Erythroblast (primary cell): ENCODE measurements at regions not wholly inside any gene's neighbourhood (a gene's known extent, or its start where the extent isn't known, plus 50 kb on each side); places are given as distances from the start of the nearest gene placed in this dataset.

Experiments
- DNase-seq, 2 experiments: peaks; one replicate each; lab custom pipeline; 2025; lab: John Stamatoyannopoulos, UW
- GATA1 ChIP-seq: IDR thresholded peaks from 2 replicates; pipeline ENCODE4 v1.6.1; 2011; ENCODE audit warnings: low read depth, mild to moderate bottlenecking, control low read depth, low read length, moderate library complexity
- POLR2A ChIP-seq: IDR thresholded peaks from 2 replicates; pipeline ENCODE4 v1.6.1; 2011; ENCODE audit warnings: mild to moderate bottlenecking, low read length

DNA sequence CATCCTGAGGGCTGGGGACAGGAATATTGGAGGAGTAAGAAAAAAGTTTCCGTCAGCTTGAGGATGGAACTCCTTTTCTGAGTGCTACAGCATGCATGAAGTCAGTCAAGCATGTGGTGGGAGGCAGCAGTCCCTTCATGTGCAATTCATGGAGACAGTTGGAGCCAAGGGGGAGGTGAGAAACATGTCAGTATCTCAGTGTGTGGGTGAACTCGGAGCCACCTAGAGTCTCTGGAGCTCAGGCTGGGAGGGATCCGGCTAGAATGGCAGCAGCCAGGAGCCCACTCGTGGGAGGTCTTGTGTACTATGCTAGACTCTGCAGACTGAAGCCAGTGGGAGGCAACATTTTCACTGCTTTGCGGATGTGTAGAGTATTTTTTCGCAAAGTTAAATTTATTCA is 60.3 kb downstream of the AVPR1A start:
- DNase-seq, result no peak
- no peak for TF ChIP-seq GATA1
- no peak for TF ChIP-seq POLR2A

DNA sequence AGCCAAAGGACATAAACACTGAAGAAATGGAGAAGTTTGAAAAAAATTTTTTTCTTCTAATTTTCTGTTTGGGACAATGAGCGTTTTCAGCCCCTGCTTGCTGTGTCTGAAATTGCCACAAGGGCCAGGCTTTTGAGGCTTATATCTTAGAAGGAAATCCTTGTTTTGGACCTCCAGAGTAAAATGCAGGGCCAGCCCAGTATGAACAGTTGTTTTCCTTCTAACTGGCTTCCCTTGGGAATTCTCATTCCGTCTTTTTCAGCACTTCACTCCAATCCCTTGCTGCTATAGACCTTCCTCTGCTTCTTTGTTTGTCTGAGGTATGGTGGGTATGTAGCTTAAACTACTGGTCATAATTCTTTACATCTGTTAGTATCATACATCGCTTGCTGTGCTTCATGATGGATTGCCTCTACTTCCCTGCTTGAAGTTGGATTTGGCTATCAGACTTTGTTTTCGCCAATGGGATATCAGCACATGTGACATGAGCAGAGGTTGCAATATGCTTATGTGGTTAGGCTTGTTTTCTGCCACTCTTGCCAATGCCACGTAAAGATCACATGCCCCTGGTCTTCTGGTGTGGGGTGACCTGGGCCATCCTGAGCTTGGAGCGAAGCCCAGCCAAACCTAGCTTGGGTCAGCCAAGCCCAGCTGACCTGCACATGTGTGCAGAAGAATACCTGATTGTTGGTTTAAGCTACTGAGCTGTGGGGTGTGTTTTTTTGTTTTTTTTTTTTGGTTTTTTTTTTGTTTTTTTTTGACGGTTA is 64.7 kb downstream of the AVPR1A start:
- no peak for DNase-seq
- TF ChIP-seq GATA1, result no peak
- TF ChIP-seq POLR2A, result no peak

DNA sequence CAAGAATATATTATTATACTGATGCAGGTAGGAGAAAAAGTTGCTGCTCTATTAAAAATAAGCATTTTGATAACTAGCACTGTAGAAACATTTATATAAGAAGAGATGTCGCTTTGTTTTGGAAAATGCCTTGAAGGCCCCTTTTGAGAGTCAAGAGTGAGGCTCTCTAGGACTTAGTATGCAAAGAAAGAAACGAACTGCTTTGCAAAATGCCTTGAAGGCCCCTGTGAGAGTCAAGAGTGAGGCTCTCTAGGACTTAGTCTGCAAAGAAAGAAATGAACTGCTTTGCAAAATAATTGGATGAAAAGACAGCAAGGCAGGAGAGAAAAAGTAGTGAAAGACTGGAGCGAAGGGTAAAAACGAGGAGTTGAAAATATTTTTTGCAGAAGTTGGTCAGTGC is 65.9 kb downstream of the AVPR1A start:
- no peak for DNase-seq
- TF ChIP-seq POLR2A (no peak), GATA1 (no peak)

DNA sequence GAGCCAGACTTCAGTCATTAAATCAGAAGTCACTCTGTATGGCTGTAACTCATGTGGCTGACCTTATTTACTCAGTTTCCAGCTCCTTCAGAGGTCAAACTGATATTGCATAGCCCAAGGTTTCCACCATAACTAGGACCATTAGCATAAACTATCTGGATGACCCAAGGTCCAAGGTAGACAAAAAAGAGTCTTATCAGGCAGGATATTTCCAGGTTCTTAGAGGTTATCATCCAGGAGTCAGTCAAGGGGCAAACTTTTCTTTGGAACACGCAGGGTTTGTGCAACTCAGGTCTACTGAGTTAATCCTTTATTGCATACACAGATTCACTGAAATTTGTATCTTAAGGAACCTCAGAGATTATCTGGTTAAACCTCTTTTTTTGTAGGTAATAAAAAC is 66.5 kb downstream of the AVPR1A start:
- TF ChIP-seq GATA1 (no peak), POLR2A (no peak)
- no peak for DNase-seq

DNA sequence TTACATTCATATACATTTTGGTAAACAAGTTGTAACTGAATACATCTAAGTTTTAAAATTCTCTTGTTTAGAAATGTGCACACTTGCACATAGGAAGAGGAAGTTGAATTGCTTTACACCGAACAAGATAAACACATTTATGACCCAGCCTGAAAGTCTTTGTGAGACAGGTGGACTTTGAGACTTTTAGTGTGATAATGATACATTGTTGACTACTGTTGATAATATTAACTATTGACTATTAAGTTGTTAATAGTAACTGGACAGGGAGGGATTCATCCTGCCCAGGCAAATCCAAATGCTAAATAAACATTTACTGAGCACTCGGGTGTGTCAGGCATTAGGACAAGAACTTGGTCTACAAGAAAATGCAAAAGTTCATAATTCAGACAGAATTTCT is 68.0 kb downstream of the AVPR1A start:
- no peak for DNase-seq
- no peak for TF ChIP-seq POLR2A
- no peak for TF ChIP-seq GATA1

DNA sequence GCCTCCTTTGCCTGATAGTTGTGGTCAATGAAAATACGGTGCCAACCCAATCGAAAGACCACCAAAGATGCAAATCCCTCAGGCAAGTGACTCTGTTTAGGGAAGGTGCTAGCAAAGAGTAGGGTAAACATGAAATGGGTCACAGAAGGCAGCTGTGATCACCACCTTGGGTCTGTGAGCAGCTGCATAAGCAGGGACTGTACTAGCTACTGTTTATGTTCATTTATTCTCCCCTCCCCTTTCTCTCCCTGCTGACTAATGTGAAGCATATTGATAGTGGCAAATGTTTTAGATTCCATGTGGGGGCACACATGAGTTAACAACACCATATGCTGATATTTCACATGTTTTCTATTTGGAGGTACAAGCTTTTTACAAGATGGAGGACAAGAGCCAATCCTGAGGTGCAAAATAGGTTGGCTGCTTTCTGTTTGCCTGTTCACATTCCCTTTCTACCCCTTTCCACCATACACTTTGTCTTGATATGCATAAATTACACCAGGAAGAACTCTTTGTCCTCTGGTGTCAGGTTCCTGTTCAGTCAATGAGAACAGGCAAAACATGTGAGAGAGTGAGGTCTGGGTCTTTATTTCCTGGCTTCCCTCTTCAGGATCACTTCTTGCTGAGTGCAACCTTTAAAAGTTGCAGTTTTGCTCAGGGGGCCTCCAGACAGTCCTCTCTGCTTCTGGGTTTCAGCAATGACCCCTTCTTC is 71.1 kb downstream of the AVPR1A start:
- TF ChIP-seq GATA1 (no peak), POLR2A (no peak)
- no peak for DNase-seq

DNA sequence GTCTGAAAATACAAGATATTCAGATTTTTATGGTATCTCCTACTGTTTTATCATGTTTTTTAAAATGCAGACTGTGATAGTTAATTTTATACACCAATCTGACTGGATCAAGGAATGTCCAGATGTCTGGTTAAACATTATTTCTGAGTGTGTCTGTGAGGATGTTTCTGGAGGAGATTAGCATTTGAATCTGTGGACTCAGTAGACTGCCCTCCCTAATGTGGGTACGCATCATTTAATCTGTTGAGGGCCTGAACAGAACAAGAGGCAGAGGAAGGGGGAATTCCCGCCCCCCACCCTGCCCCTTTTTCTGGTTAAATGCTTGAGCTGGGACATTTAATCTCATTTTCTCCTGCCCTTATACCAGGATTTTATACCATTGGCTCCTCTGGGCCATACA is 72.1 kb downstream of the AVPR1A start:
- TF ChIP-seq POLR2A (no peak), GATA1 (no peak)
- no peak for DNase-seq

DNA sequence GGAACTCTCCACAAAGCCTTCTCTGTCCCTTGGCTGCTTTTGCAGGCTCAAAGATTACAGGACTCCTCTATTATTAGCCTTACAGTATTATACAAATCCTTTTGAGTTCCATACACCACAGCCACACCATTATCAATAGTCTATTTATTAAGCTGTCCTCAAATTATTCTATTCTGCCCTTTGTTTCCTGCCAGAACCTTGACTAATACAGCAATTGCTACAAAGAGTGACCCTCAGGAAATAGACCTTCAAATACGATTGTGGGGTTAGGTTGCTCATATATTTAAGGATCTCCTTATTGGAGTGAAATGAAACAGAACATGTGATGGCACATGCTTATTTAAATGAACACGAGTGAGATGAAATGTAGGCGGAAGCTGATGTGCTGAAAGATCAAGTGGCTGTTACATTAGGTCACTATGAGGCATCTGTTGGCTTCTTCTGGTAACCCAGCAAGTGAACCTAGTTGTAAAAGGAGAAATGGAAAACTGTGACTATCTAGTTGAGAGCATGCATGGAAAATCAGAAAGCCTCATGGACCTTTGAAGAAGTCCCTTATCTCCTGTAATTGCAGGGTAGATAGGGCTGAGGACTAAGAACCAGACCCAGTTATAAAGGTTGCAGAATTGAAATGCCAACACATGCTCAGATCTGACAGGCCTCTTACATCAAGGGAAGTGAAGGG is 75.5 kb downstream of the AVPR1A start:
- no peak for TF ChIP-seq GATA1
- TF ChIP-seq POLR2A, result no peak
- no peak for DNase-seq

DNA sequence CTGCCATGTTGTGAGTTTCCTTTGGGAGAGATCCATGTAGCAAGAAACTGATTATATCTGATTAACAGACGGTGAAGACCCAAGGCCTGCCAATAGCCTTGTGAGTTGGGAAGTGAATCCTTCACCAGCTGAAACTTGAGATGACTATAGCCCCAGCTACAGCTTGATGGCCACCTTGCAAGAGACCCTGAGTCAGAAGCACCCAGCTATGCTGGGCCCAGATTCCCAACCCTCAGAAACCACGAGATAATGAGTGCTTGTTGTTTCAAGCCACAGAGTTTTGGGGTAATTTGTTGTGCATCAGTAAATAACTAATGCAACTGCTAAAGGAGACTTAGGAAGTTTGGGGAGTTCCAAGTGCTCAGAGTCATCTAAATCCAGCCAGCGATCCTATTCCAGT is 80.3 kb downstream of the AVPR1A start:
- DNase-seq, result no peak
- TF ChIP-seq POLR2A, result no peak
- TF ChIP-seq GATA1, result no peak

DNA sequence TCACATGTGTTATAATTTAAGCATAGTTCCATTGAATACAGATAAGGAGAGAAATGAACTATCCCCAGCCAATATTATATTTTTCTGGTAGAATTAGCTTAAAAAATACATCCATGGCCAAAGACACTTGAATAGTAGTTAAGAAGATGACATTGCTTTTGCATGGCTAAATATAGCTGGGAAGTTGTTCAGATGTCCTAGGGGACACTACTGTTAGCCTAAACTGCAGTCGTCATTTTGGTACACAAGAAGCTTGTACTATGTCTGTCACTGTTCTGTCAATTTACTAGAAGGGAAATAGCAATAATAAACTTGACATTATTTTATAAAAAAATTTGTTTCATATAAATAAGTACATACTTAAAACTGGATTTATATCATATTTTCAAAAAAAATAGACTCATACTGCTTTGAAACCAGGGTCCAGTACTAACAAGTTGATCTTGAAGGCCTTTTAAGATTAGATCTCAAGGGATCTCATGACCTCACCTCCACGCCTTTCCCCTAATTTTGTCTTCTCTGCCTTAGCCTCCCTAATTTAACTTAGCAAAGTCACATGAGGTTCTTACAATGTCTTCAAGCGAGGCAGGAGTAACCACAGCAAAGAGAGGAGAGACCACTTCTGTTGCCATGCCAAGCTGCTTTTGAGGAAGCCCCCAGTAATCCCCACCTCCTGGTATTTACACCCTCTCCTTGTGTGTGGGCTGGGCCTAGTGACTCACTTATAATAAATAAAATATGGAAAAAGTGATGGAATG is 81.0 kb downstream of the AVPR1A start:
- no peak for DNase-seq
- TF ChIP-seq GATA1, result no peak
- TF ChIP-seq POLR2A, result no peak

DNA sequence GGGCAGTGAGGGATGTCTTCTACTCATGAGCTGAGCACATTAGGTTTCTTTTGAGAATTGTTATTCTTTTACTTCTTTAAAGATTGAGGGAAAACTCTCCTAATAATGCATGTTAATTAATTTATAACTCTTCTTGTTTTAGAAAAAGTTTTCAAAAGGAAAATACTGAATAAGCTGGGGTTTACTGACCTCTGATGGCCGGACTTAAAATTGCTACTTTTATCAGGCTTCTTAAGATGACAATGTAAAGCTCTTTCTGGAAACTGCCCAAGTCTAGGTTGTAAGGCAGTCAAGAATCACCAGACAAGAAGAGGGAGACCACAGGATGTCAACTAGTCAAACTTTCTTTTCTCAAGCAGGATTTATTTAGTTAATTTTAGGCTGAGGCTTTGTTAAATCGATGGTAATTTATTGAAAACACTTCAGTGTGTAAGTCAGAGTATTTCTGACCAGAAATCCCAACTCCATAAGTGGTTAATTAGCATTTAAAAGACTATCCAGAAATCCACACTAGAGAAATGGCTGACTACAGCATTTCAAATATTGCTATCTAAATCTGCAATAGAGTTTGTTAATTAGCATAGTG is 82.1 kb downstream of the AVPR1A start:
- no peak for TF ChIP-seq GATA1
- no peak for TF ChIP-seq POLR2A

DNA sequence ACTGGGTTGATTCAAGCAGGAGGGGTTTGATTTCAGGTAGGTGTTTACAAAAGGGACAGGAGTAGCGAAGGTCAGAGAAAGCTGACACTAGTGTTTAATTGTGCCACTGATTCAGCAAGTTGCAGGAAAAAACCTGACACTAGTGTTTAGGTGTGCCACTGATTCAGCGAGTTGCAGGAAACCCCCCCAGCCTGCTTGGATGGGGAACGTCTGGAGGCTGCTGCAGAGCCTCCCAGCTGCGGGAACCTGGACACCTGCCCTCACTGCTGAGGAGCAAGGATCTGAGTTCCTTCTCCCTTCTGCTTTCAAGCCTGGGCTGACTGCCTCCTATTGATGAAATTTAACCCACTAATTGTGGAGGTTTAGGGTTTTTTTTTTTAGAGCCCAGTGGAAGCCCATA is 84.2 kb downstream of the AVPR1A start:
- no peak for DNase-seq
- TF ChIP-seq GATA1 (no peak), POLR2A (no peak)

More for the DNA sequence above, 82.1 kb downstream of the AVPR1A start:
- DNase-seq, result peak; percentile 75 to 77

DNA sequence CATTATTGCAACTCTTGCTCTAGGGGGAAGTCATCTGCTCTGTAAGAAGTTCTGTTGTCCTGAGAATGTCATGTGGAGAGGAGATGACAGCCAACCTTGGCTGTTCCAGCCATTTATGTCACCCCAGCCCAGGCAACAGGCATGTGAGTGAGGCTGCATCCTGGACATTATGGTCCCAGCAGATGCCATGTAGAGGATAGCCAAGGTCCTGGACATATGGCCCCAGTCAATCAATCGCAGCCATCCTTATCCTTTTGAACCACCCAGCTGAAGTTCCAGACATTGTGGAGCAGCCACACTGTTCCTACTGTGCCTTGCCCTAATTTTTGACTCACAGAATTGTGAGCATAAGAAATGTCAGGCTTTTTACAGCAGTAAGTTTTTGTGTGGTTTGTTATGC is 84.9 kb downstream of the AVPR1A start:
- no peak for DNase-seq
- TF ChIP-seq POLR2A (no peak), GATA1 (no peak)

DNA sequence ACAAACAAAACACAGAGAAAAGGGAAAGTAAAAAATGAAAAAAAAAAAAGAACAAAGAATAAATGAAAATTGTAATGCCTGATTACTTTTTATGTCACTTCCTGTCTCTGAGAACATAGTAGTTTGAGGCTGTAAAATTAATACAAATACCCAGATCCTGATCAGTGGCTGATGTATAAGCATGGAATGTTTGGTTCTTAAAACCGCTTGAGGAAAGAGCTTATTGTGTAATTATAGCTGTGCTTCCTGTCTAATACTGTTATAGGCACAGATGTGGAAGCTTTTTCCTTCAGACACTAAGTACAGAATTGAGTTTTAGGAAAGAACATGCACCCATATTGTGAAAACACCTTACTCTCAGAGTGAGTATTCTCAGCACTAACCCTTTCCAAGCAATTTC is 86.9 kb downstream of the AVPR1A start:
- DNase-seq, result no peak
- TF ChIP-seq POLR2A (no peak), GATA1 (no peak)

DNA sequence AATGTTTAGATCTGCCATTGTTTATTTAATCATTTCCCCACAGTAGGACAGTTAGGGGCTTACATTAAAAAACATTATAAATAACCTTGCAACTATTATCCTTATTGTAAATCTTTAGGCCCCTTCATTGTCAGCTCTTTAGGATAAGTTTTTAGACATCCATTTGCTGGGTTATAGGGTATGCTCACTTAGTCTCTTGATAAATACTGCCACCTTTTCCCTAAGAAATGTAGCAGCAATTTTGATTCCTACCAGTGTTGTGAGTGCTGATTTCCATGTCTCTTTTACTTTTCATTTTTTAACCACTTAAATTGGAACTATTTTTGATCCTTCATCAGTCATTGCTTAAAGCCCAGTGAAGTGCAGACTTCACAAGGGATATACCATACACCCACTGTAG is 94.4 kb downstream of the AVPR1A start:
- no peak for TF ChIP-seq GATA1
- TF ChIP-seq POLR2A, result no peak
- no peak for DNase-seq
